ENCODE measurements at regions not wholly inside any gene's neighbourhood (a gene's known extent, or its start where the extent isn't known, plus 50 kb on each side); places are given as distances from the start of the nearest gene placed in this dataset.

DNA sequence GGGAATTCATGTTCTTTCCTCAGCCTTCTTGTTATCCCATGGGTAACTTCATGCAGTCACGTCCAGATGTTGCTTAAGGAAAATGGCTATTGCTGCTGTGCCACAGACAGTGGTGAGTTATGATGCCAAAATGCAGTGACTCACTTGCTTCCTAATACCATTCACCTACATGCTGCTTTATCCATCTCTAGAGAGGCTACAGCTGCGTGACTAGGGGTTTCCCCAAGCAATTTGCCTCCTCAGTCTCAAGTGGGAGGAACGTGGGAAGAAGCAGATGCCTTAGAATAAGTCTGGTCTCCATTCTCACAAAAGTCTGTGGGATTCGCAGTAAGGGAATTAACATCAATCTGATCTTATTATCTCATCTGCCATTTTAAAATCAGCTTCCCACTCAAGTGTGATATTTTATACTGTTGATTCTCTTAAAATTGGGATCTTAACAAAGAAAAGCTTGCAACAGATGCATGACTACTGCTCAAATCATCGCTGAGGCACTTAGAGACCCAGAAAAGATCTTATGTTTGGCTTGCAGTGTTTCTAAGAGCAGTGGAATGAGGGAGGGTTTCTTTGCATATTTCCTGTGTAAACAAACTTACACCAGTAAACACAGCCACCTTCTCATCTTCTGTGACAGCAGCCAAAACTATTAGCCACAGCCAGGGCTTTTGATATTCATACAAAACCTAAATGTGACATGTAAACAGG, 62.0 kb upstream of the ACP3 start:
- Histone ChIP-seq H3K9ac (ENCODE audit: low read length) (no peak overlapping the region), H3F3A (ENCODE audit: insufficient read depth, low read length, poor library complexity, severe bottlenecking) (no peaks in the 10 kb centered on the region), H3K9me3 (ENCODE audit: low read length) (no peaks in the 10 kb centered on the region)

DNA sequence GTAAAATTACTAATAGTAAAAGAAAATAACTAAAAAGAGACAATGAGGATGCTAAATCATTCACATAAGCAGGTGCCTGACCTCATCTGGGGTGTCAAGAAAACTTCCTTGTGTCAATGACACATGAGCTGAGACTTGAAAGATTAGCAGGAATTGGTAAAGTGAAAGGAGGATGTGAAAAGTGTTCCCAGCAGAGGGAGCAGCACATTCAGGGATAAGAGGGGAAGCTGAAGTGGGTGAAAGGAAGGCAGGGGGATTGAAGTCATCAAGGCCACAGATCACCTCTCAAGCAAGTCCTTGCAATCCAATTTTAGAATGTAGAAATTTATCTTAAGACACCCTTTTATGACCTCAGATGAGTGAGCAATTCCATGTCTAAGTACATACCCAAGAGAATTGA, 60.2 kb upstream of the ACP3 start:
- Histone ChIP-seq H3K4me2 (ENCODE audit: low read length) (no peak overlapping the region), H3K27me3 (ENCODE audit: insufficient read depth, low read depth, low read length) (no peaks in the 10 kb centered on the region), H3K27ac (ENCODE audit: low read length) (no peak overlapping the region), H3K79me2 (replicated peaks; ENCODE audit: insufficient read depth, low read length) (no peaks in the 10 kb centered on the region), H3K36me3 (ENCODE audit: insufficient read depth, low read length) (no peaks in the 10 kb centered on the region), H4K20me1 (ENCODE audit: insufficient read depth) (no peaks in the 10 kb centered on the region), H3K9me3 (ENCODE audit: low read length) (no peaks in the 10 kb centered on the region), H3K9ac (ENCODE audit: low read length) (no peak overlapping the region), H3K4me3 (ENCODE audit: low read length) (no peak overlapping the region), H2AFZ (ENCODE audit: low read depth, low read length) (no peak overlapping the region), H3F3A (ENCODE audit: insufficient read depth, low read length, poor library complexity, severe bottlenecking) (no peaks in the 10 kb centered on the region), H3K9me2 (ENCODE audit: insufficient read depth, low read length) (no peaks in the 10 kb centered on the region)
- TF ChIP-seq MXI1 (conservative IDR thresholded peaks at IDR 0.05; ENCODE audit: poor library complexity, severe bottlenecking) = no peak
- peak; percentile 52 for TF ChIP-seq SMC3 (conservative IDR thresholded peaks at IDR 0.05; ENCODE audit: poor library complexity)
- no peak for TF ChIP-seq EZH2 (IDR thresholded peaks at IDR 0.05; ENCODE audit: borderline replicate concordance, insufficient read depth, low read length, poor library complexity, severe bottlenecking)
- TF ChIP-seq REST (IDR thresholded peaks at IDR 0.05; ENCODE audit: borderline replicate concordance) = no peak
- TF ChIP-seq TAF1 (IDR thresholded peaks at IDR 0.05; ENCODE audit: low read depth) = no peak
- peak; percentile 39 for TF ChIP-seq RAD21 (conservative IDR thresholded peaks at IDR 0.05)
- TF ChIP-seq EP300 (conservative IDR thresholded peaks at IDR 0.05; ENCODE audit: poor library complexity, severe bottlenecking) = no peak

More for the DNA sequence above, 62.0 kb upstream of the ACP3 start:
- Histone ChIP-seq H3K4me2 (ENCODE audit: low read length) (no peak overlapping the region), H2AFZ (ENCODE audit: low read depth, low read length) (no peak overlapping the region), H3K79me2 (replicated peaks; ENCODE audit: insufficient read depth, low read length) (no peaks in the 10 kb centered on the region), H3K4me3 (ENCODE audit: low read length) (no peak overlapping the region), H3K27ac (ENCODE audit: low read length) (no peak overlapping the region), H3K27me3 (ENCODE audit: insufficient read depth, low read depth, low read length) (no peaks in the 10 kb centered on the region), H3K36me3 (ENCODE audit: insufficient read depth, low read length) (no peaks in the 10 kb centered on the region), H4K20me1 (ENCODE audit: insufficient read depth) (no peaks in the 10 kb centered on the region), H3K9me2 (ENCODE audit: insufficient read depth, low read length) (no peaks in the 10 kb centered on the region)
- TF ChIP-seq EZH2 (IDR thresholded peaks at IDR 0.05; ENCODE audit: borderline replicate concordance, insufficient read depth, low read length, poor library complexity, severe bottlenecking) = no peak
- TF ChIP-seq SMC3 (conservative IDR thresholded peaks at IDR 0.05; ENCODE audit: poor library complexity) = no peak
- no peak for TF ChIP-seq RAD21 (conservative IDR thresholded peaks at IDR 0.05)
- no peak for TF ChIP-seq EP300 (conservative IDR thresholded peaks at IDR 0.05; ENCODE audit: poor library complexity, severe bottlenecking)
- TF ChIP-seq MXI1 (conservative IDR thresholded peaks at IDR 0.05; ENCODE audit: poor library complexity, severe bottlenecking) = no peak
- TF ChIP-seq POLR2AphosphoS5 (IDR thresholded peaks at IDR 0.05) = no peak
- no peak for TF ChIP-seq CTCF (IDR thresholded peaks at IDR 0.05; ENCODE audit: poor library complexity, severe bottlenecking)
- TF ChIP-seq REST (IDR thresholded peaks at IDR 0.05; ENCODE audit: borderline replicate concordance) = no peak
- TF ChIP-seq TAF1 (IDR thresholded peaks at IDR 0.05; ENCODE audit: low read depth) = no peak

All from neural cell (in vitro differentiated cells).